ENCODE measurements at regions not wholly inside any gene's neighbourhood (a gene's known extent, or its start where the extent isn't known, plus 50 kb on each side); places are given as distances from the start of the nearest gene placed in this dataset.

DNA sequence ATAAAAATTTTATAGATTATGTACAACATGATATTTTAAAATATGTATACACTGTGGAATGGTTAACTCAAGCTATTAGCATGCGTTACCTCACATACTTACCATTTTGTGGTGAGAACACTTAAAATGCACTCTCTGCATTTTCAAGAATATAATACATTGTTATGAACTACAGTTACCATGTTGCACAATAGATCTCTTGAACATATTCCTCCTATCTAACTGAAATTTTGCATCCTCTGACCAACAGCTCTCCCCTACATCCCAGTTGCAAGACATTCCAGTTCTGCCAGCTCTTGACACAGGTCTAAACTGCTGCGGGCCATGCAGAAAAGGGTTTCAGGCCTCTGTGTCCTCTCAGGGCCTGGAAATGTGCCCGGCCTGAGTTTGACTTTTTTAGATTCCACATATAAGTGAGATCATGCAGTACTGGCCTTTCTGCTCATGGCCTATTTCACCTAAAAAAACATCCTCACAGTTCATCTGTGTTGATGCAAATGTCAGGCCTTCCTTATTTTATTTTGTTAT is 113.7 kb downstream of the CDCA7 start:
- Mint-ChIP-seq H3K4me3 (no peak overlapping the region), H3K27ac (no peak overlapping the region), H3K36me3 (no peaks in the 10 kb centered on the region)

DNA sequence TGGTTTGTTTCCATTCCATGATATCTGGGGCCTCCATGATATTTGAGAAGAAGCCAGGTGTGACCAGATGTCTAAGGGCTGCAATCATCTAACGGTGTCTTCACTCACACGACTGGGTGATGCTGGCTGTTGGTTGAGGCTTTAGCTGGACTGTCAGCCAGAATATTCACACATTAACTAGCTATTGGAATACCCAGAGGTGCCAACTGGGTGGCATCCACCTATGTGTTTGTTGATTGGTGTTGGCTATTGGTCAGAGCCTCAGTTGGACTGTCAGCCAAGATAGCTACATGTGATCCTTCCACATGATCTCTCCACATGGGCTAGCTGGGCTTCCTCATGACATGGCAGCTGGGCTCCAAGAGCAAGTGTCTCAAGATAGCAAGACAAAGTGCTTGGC is 117.4 kb downstream of the CDCA7 start:
- Mint-ChIP-seq H3K27me3 (no peaks in the 10 kb centered on the region), H3K9me3 (peaks cover 4% of the 10 kb centered on the region), H3K4me3 (no peak overlapping the region), H3K4me1 (ENCODE audit: unreplicated experiment) (no peaks in the 10 kb centered on the region), H3K27ac (no peak overlapping the region), H3K36me3 (no peaks in the 10 kb centered on the region)
- DNase-seq (ENCODE audit: extremely low spot score, unreplicated experiment) = no peak
- TF ChIP-seq, protein P1, sequence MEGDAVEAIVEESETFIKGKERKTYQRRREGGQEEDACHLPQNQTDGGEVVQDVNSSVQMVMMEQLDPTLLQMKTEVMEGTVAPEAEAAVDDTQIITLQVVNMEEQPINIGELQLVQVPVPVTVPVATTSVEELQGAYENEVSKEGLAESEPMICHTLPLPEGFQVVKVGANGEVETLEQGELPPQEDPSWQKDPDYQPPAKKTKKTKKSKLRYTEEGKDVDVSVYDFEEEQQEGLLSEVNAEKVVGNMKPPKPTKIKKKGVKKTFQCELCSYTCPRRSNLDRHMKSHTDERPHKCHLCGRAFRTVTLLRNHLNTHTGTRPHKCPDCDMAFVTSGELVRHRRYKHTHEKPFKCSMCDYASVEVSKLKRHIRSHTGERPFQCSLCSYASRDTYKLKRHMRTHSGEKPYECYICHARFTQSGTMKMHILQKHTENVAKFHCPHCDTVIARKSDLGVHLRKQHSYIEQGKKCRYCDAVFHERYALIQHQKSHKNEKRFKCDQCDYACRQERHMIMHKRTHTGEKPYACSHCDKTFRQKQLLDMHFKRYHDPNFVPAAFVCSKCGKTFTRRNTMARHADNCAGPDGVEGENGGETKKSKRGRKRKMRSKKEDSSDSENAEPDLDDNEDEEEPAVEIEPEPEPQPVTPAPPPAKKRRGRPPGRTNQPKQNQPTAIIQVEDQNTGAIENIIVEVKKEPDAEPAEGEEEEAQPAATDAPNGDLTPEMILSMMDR (conservative IDR thresholded peaks at IDR 0.05) = no peak

More for the DNA sequence above, 113.7 kb downstream of the CDCA7 start:
- peaks cover 4% of the 10 kb centered on the region for H3K4me1 Mint-ChIP-seq (ENCODE audit: unreplicated experiment)
- peaks cover 4% of the 10 kb centered on the region for H3K9me3 Mint-ChIP-seq
- DNase-seq (ENCODE audit: extremely low spot score, unreplicated experiment) = no peak
- TF ChIP-seq, protein P1 (conservative IDR thresholded peaks at IDR 0.05) = no peak
- peaks cover 3% of the 10 kb centered on the region for H3K27me3 Mint-ChIP-seq

DNA sequence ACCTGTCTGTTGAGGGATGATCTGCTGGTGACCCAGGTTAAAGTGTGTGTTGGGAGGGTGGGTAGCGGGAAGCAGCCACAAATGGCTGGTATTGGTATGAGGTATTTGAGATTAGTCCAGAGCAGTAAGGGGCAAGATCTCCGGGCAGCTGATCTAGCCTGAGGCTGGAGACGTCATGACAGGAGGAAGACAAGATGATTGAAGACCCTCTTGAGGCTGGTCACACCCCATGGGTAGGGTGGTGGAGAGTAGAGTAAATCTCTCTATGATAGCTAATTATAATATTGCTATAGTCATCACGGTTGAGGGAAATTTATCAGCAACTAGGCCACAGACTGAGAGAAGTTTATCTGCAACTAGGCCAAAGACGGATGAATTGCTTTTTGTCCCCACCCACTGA is 128.5 kb downstream of the CDCA7 start:
- DNase-seq (ENCODE audit: extremely low spot score, unreplicated experiment) = no peak
- Mint-ChIP-seq H3K4me3 (no peak overlapping the region), H3K4me1 (ENCODE audit: unreplicated experiment) (no peaks in the 10 kb centered on the region), H3K36me3 (no peaks in the 10 kb centered on the region), H3K9me3 (no peaks in the 10 kb centered on the region), H3K27ac (no peak overlapping the region), H3K27me3 (no peaks in the 10 kb centered on the region)
- TF ChIP-seq, protein P1 (conservative IDR thresholded peaks at IDR 0.05) = no peak

DNA sequence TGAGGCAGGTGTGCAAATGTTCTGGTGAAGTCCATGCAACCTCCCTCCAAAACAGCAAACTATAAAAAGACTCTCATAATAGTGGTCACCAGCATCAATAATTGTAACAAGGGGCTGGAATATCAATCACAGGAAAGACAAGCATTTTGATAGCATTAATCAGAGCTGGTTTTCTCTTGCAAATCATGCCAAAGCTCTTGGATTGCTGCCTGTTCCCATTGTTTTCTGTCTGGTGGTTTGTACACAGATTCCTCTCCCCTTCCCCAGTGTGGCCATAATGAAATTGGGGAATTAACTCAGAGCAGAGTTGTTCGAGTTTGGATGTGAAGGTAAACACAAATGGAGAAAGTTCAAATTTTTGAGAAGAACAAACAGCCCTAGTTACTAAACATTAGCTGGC is 134.2 kb downstream of the CDCA7 start:
- Mint-ChIP-seq H3K4me1 (ENCODE audit: unreplicated experiment) (no peaks in the 10 kb centered on the region), H3K27me3 (no peaks in the 10 kb centered on the region), H3K36me3 (no peaks in the 10 kb centered on the region), H3K9me3 (no peaks in the 10 kb centered on the region), H3K4me3 (no peak overlapping the region), H3K27ac (no peak overlapping the region)
- no peak for DNase-seq (ENCODE audit: extremely low spot score, unreplicated experiment)
- TF ChIP-seq, protein P1 (conservative IDR thresholded peaks at IDR 0.05) = no peak

DNA sequence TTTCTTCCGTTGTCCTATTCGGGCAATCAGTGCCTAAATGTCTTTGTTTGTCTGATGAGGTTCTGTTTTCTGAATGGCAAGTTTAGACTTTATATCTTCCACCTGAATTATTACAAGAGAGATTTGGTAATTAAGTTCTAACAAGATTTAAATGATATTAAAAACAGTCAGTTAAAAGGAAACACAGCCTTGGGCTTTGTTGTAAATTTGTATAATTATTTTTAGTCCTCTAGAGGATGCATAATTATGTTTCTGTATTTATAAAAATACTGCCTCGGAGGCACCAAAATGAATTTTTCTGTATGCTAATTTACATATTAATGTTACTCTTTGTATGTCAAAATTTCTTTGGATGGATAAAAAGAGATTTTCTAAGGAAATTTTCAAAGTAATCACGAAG is 136.7 kb downstream of the CDCA7 start:
- no peaks in the 10 kb centered on the region for H3K27me3 Mint-ChIP-seq
- no peaks in the 10 kb centered on the region for H3K4me1 Mint-ChIP-seq (ENCODE audit: unreplicated experiment)
- no peaks in the 10 kb centered on the region for H3K9me3 Mint-ChIP-seq
- H3K27ac Mint-ChIP-seq = no peak overlapping the region
- TF ChIP-seq, protein P1 (conservative IDR thresholded peaks at IDR 0.05) = no peak
- no peak overlapping the region for H3K4me3 Mint-ChIP-seq
- DNase-seq (ENCODE audit: extremely low spot score, unreplicated experiment) = no peak
- H3K36me3 Mint-ChIP-seq = no peaks in the 10 kb centered on the region

DNA sequence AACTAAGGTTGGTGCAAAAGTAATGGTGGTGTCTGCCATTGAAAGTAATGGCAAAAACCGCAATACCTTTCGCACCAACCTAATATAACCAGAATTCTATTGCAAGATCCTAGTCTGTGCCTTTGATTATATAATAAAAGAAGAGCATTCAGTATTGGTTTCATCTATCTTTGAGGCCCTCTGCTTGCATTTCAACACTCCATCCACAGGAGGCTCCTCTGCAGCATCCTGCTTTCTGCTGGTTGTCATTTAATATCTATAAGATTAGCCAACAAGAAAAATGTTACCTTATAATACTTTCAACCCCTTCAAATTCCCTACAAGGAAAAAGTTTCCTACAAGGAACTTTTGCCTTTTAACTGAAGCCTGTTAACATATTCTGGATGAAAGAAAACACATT is 139.2 kb downstream of the CDCA7 start:
- Mint-ChIP-seq H3K9me3 (no peaks in the 10 kb centered on the region), H3K27me3 (no peaks in the 10 kb centered on the region), H3K27ac (no peak overlapping the region), H3K4me3 (no peak overlapping the region), H3K4me1 (ENCODE audit: unreplicated experiment) (no peaks in the 10 kb centered on the region), H3K36me3 (no peaks in the 10 kb centered on the region)
- TF ChIP-seq, protein P1 (conservative IDR thresholded peaks at IDR 0.05) = no peak
- DNase-seq (ENCODE audit: extremely low spot score, unreplicated experiment) = no peak

Data from type B pancreatic cell (in vitro differentiated cells).